ENCODE measurements at regions not wholly inside any gene's neighbourhood (a gene's known extent, or its start where the extent isn't known, plus 50 kb on each side); places are given as distances from the start of the nearest gene placed in this dataset.

DNA sequence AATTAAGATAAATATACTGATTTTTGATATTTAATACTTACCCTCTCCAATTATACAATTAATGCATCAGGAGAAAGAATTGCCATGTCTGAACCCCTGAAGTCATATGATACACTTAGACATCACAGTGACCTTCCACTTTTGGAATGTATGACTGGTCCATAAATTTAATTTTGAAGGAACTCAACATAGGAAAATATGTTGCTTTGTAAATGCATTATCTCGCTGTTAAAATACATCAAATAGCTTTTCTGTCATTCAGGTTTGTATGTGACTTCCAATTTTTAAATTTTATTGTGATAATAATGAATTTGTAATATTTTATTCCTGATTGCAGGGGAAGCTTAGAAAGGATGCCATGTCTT is 631.9 kb upstream of the ANKRD30A start:
- TF ChIP-seq, protein P1, sequence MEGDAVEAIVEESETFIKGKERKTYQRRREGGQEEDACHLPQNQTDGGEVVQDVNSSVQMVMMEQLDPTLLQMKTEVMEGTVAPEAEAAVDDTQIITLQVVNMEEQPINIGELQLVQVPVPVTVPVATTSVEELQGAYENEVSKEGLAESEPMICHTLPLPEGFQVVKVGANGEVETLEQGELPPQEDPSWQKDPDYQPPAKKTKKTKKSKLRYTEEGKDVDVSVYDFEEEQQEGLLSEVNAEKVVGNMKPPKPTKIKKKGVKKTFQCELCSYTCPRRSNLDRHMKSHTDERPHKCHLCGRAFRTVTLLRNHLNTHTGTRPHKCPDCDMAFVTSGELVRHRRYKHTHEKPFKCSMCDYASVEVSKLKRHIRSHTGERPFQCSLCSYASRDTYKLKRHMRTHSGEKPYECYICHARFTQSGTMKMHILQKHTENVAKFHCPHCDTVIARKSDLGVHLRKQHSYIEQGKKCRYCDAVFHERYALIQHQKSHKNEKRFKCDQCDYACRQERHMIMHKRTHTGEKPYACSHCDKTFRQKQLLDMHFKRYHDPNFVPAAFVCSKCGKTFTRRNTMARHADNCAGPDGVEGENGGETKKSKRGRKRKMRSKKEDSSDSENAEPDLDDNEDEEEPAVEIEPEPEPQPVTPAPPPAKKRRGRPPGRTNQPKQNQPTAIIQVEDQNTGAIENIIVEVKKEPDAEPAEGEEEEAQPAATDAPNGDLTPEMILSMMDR (IDR thresholded peaks at IDR 0.05): no peak
- no peak for TF ChIP-seq POLR2A (IDR thresholded peaks at IDR 0.05)
